ENCODE measurements at regions not wholly inside any gene's neighbourhood (a gene's known extent, or its start where the extent isn't known, plus 50 kb on each side); places are given as distances from the start of the nearest gene placed in this dataset.
"Not testable (repeated sequence)": the region's sequence is repeated elsewhere in the genome, so short reads cannot be mapped to it uniquely, and the experiment has no call there.

DNA sequence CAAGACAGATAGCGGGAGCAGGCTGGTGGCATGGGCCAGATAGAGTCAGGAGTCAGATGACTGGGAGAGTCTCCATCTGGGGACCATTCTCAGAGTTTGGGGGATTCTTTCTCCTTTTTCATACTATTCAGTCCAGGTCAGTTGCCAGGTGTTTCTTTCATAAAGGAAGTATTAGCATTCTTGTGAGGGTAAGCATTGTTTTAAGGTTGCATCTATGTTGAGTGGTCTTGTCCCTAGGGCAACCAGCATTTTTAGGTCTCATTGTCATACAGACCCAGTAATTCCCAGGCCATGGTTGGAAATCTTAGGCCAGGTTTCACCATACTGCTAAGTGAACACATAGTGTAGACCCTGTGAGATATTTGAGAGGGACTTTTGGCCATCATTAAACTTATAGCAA lies 122.3 kb upstream of the POC5 start:
- ATAC-seq = no peak

DNA sequence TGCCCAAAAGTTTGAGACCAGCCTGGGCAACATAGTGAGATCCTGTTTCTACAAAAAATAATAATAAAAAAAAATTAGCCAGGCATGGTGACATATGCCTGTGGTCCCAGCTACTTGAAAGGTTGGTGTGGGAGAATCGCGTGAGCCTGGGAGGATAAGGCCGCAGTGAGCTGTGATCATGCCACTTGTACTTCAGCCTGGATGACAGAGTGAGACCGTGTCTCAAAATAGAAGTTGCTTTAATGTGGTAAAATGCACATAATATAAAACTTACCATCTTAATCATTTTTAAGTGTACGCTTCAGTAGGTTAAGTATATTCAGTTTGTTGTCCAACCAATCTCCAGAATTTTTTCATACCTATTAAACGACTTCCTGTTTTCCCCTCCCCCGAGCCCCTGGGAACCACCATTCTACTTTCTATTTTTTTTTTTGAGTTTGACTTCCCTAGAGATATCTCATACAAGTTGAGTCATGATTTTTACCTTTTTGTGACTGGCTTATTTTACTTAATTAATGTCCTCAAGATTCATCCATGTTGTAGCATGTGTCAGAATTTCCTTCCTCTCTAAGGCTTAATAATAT lies 120.1 kb upstream of the POC5 start:
- no peak for ATAC-seq

DNA sequence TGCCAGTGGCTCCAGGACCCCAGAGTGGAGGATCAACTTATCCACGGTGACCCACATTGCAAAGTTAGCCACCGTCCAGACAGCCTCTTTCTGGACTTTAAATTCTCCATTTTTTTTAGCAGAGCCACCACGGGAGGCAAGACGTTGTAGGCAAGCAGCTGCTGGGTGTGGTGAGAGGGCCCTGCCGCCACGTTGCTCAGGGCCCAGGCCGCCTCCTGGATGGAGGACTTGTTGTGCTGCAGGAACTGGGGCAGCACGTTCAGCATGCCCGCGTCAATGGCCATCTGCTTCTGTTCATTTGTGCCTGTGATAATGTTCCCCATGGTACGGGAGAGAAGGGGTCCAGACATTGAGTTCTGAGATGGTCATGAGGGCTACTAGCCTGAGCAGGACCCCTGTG lies 114.3 kb upstream of the POC5 start:
- no peak for ATAC-seq

DNA sequence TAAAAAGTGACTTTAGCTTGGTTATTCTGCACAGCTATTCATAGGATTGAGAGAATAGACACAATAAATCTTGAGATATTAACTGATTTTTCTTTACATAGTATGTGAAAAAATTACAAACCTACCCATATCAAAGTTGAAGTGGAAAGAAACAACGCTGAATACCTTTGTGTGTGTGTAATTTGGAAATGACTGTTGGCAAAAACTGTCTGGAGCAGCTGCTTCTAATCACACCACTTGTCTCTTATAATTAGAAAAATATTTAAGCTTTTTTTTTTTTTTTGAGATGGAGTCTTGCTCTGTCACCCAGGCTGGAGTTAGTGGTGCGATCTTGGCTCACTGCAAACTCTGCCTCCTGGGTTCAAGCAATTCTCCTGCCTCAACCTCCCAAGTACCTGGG lies 110.8 kb upstream of the POC5 start:
- ATAC-seq = no peak

DNA sequence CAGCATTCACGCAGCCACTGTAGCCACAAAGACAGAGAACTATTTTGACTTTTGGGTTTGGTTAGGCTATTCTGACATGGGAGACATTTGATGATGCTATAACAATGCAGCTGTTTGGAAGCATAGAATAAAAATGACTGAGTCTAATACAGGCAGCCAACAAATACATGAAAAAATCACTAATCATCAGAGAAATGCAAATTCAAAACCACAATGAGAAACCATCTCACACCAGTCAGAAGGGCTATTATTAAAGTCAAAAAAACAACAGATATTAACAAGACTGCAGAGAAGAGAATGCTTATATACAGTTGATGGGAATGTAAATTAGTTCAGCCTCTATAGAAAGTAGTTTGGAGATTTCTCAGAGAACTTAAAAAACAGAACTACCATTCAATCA lies 107.1 kb upstream of the POC5 start:
- no peak for ATAC-seq

DNA sequence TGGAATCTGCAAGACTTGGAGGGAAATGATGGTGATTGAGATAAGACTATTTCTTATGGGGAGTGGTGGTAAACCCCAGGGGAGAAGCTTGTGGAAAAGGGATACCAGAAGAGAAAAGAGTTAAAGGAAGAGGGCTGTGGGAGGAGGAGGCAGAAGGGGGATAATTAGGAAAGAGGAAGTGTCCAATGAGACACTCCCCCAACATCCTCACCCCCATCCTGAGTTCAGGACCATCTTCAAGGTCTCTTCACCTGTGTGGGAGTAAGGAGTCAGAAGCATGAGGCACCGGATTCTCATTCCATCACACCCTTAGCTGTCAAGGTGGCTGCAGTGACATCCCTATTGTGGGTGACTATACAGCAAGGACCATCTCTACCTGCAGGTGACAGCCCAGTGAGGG lies 106.6 kb upstream of the POC5 start:
- no peak for ATAC-seq

DNA sequence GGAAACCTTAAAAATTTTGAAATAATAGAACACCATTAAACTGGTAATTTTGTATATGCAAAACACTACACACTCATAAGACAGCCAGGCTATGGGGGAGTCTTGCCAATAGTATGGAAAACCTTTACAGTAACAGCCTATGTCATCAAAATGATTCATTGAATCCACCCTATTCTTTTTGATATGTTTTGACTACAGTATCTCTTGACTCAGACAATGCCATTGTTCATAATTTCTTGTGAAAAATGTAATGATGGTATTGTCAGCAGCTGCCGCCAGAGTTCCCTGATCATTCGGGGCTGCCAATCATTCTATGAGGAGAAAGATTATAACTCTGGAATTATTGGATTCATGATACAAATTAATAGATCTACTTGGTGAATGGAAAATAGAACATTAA lies 101.4 kb upstream of the POC5 start:
- no peak for ATAC-seq

DNA sequence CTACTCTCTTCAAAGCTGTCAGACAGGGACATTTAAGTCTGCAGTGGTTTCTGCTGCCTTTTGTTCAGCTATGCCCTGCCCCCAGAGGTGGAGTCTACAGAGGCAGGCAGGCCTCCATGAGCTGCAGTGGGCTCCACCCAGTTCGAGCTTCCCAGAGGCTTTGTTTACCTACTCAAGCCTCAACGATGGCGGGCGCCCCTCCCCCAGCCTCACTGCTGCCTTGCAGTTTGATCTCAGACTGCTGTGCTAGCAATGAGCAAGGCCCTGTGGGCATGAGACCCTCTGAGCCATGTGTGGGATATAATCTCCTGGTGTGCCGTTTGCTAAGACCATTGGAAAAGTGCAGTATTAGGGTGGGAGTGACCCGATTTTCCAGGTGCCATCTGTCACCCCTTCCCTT lies 82.5 kb upstream of the POC5 start:
- not testable (repeated sequence) for ATAC-seq

DNA sequence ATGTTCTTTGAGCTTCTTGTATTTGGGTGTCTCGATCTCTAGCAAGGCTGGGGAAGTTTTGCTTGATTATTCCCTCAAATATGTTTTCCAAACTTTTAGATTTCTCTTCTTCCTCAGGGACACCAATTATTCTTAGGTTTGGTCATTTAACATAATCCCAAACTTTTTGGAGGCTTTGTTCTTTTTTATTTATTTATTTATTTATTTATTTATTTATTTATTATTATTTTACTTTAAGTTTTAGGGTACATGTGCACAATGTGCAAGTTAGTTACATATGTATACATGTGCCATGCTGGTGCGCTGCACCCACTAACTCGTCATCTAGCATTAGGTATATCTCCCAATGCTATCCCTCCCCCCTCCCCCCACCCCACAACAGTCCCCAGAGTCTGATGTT lies 52.1 kb upstream of the POC5 start:
- not testable (repeated sequence) for ATAC-seq

All from activated CD4-positive, CD25-positive, alpha-beta regulatory T cell treated with anti-CD3 and anti-CD28 coated beads, Interleukin-2, amount 50 U/mL, for 24 hours (primary cell).